Fibroblast of lung (primary cell): ENCODE measurements at regions not wholly inside any gene's neighbourhood (a gene's known extent, or its start where the extent isn't known, plus 50 kb on each side); places are given as distances from the start of the nearest gene placed in this dataset.
"Not testable (repeated sequence)": the region's sequence is repeated elsewhere in the genome, so short reads cannot be mapped to it uniquely, and the experiment has no call there.

Source experiments
- DNase-seq, 2 donors: peaks; one replicate each; pipeline versions ENCODE4 v3.0.0 to v3.0.0-alpha.2; 2010; ENCODE audit warnings: low read depth in 2 of 2
- H2AFZ ChIP-seq: 2 replicates; pipeline ENCODE4 v1.5.1; 2012; ENCODE audit warnings: low read length, control low read depth, inconsistent platforms
- H3K27ac ChIP-seq: 2 replicates; pipeline ENCODE4 v1.5.1; 2011; ENCODE audit warnings: low read length, control low read depth; ENCODE audit not compliant: insufficient read depth
- H3K27me3 ChIP-seq: 2 replicates; pipeline ENCODE4 v1.5.1; 2011; ENCODE audit warnings: mild to moderate bottlenecking, low read length; ENCODE audit not compliant: control insufficient read depth, insufficient read depth
- H3K36me3 ChIP-seq: 2 replicates; pipeline ENCODE4 v1.5.1; 2011; ENCODE audit warnings: low read length; ENCODE audit not compliant: control insufficient read depth, insufficient read depth
- H3K4me1 ChIP-seq: 2 replicates; pipeline ENCODE4 v1.5.1; 2011; ENCODE audit warnings: low read length; ENCODE audit not compliant: control insufficient read depth, insufficient read depth; ENCODE audit errors: extremely low read depth
- H3K4me2 ChIP-seq: 2 replicates; pipeline ENCODE4 v1.5.1; 2011; ENCODE audit warnings: low read length, control low read depth; ENCODE audit not compliant: insufficient read depth; ENCODE audit errors: extremely low read depth
- H3K4me3 ChIP-seq, 4 experiments: fragments of 200-600 bp in 1 of 4; sonication (generic) in 1 of 4; replicated peaks in 1 of 4; 2 replicates each; pipeline ENCODE4 v1.5.1; 2011 to 2016; ENCODE audit warnings: low read length in 4 of 4, low read depth in 3 of 4, mild to moderate bottlenecking in 3 of 4, control low read depth in 2 of 4, inconsistent platforms in 1 of 4, mixed read lengths in 1 of 4; ENCODE audit not compliant: insufficient read depth in 1 of 4; ENCODE audit errors: control extremely low read depth in 1 of 4
- H3K79me2 ChIP-seq: 2 replicates; pipeline ENCODE4 v1.5.1; 2012; ENCODE audit warnings: mild to moderate bottlenecking, low read length, inconsistent platforms; ENCODE audit not compliant: control insufficient read depth, insufficient read depth
- H3K9ac ChIP-seq: 2 replicates; pipeline ENCODE4 v1.5.1; 2011; ENCODE audit warnings: mild to moderate bottlenecking, low read length, control low read depth; ENCODE audit not compliant: insufficient read depth
- H3K9me3 ChIP-seq: 2 replicates; pipeline ENCODE4 v1.5.1; 2012; ENCODE audit warnings: low read depth, low read length; ENCODE audit not compliant: control insufficient read depth, insufficient read depth
- H4K20me1 ChIP-seq: 2 replicates; pipeline ENCODE4 v1.5.1; 2011; ENCODE audit warnings: low read length; ENCODE audit not compliant: control insufficient read depth, insufficient read depth; ENCODE audit errors: extremely low read depth
- CTCF ChIP-seq, 2 donors: IDR thresholded peaks in 1 of 2; conservative IDR thresholded peaks in 1 of 2; 1 replicate in 1 of 2; 2 replicates in 1 of 2; pipeline ENCODE4 v1.5.1; 2011 to 2012; ENCODE audit warnings: low read length in 2 of 2, control low read depth in 1 of 2, inconsistent platforms in 1 of 2, low read depth in 1 of 2, mild to moderate bottlenecking in 1 of 2
- EZH2 ChIP-seq: IDR thresholded peaks from 2 replicates; pipeline ENCODE4 v1.5.1; 2012; ENCODE audit warnings: low read length, control low read depth, mild to moderate bottlenecking; ENCODE audit errors: missing control alignments

DNA sequence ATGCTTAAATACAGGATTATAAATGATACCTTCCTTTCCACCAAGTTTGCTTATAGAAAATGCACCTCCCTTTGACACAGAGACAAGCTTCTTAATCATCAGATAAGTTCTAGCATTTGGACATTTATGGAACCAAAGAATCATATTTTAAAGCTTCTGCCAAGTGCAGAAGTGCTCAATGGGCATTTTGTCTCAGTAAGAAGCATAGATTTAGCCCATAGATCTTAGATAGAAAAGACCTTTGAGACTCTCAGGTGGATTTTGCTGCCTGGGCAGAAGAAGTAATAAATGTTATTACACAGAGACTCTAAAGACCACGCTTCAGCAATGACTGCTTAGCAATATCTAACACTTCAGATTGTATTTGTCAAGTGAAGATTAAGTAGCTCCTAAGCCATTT, 174.6 kb downstream of the VEGFC start:
- Histone ChIP-seq H3K36me3 (no peaks in the 10 kb centered on the region), H3K9me3 (no peaks in the 10 kb centered on the region), H2AFZ (no peak overlapping the region), H3K4me2 (no peak overlapping the region), H3K79me2 (no peaks in the 10 kb centered on the region), H4K20me1 (no peaks in the 10 kb centered on the region), H3K27me3 (no peaks in the 10 kb centered on the region), H3K9ac (no peak overlapping the region), H3K4me3 (no peak overlapping the region), H3K4me1 (no peaks in the 10 kb centered on the region), H3K27ac (no peak overlapping the region)
- no peak for DNase-seq
- TF ChIP-seq EZH2: no peak
- TF ChIP-seq CTCF (conservative IDR thresholded peaks at IDR 0.05 in 1 of 2, IDR thresholded peaks at IDR 0.05 in 1 of 2; ENCODE audit: low read depth in 1 of 2, low read length in 2 of 2): no peak

DNA sequence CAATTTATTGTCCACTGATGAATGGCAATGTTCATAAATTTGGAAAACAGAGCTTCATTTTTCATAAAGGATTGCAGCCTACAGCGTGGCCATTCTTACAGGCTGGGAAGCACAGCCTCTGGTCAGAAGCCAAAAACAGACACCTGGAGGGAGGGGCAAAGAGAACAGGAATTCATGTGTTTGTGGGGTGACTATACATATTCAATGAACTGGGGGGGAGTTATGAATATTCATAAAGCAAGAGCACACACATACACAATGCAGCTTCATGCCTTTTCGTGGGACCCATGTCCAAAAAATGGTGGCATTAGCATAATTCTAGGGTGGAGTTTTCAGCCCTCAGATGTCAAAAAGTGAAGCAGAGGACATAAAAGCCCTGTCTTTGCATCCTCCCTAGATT, 173.3 kb downstream of the VEGFC start:
- TF ChIP-seq CTCF (conservative IDR thresholded peaks at IDR 0.05 in 1 of 2, IDR thresholded peaks at IDR 0.05 in 1 of 2; ENCODE audit: low read depth in 1 of 2, low read length in 2 of 2) (no peak), EZH2 (no peak)
- no peak overlapping the region for H2AFZ ChIP-seq
- H3K9me3 ChIP-seq: no peaks in the 10 kb centered on the region
- no peaks in the 10 kb centered on the region for H4K20me1 ChIP-seq
- no peaks in the 10 kb centered on the region for H3K36me3 ChIP-seq
- H3K27ac ChIP-seq: no peak overlapping the region
- H3K27me3 ChIP-seq: no peaks in the 10 kb centered on the region
- no peak for DNase-seq
- no peaks in the 10 kb centered on the region for H3K79me2 ChIP-seq
- no peak overlapping the region for H3K4me2 ChIP-seq
- H3K4me3 ChIP-seq: no peak overlapping the region
- no peaks in the 10 kb centered on the region for H3K4me1 ChIP-seq
- no peak overlapping the region for H3K9ac ChIP-seq

DNA sequence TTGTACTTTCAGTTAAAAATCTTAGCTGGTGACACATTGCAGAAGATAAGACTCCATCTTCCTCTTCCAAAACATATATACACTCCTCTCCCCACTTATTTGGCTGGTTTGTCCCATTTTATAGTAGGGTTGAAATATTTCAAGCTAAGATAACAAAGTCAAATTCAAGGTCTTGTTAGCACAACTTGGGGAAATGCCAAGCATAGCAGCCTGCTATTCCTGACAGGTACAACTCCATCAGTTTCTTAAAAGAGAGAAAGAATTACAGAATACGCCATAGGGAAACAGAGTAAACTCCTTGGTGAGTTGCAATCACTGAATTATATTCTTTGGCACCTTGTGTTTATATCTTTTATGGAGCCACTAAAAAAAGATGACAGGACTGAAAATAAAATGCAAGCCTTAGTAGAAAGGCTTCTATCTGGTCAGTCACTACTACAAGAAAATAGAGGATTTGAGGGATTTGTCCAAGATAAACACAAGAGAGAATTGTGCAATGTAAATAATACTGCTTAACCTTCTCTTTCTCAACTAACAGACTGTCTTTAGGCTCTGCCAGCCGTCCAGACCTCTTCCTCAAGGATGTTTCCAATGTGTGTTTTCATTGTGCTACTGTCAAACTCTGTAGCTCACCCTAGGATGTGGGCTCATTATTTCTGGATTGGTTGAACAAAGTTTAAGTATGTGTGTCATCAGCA, 170.3 kb downstream of the VEGFC start:
- DNase-seq: peak; percentile 32 to 82
- no peak for TF ChIP-seq EZH2
- no peak for TF ChIP-seq CTCF (conservative IDR thresholded peaks at IDR 0.05 in 1 of 2, IDR thresholded peaks at IDR 0.05 in 1 of 2; ENCODE audit: low read depth in 1 of 2, low read length in 2 of 2)
- H3K36me3 ChIP-seq: no peaks in the 10 kb centered on the region

GRCh38 chr4:176624983-176625610, 167.6 kb downstream of the VEGFC start:
- H3K36me3 ChIP-seq: not testable (repeated sequence)

More for the DNA sequence above, 170.3 kb downstream of the VEGFC start:
- Histone ChIP-seq H2AFZ (no peak overlapping the region), H4K20me1 (no peaks in the 10 kb centered on the region), H3K9ac (no peak overlapping the region), H3K4me2 (no peak overlapping the region), H3K79me2 (no peaks in the 10 kb centered on the region), H3K9me3 (no peaks in the 10 kb centered on the region), H3K27me3 (no peaks in the 10 kb centered on the region), H3K27ac (no peak overlapping the region), H3K4me3 (no peak overlapping the region), H3K4me1 (no peaks in the 10 kb centered on the region)

More at GRCh38 chr4:176624983-176625610, 167.6 kb downstream of the VEGFC start:
- not testable (repeated sequence) for H3K4me3 ChIP-seq, H3K9me3 ChIP-seq, H3K4me1 ChIP-seq, H3K9ac ChIP-seq, H4K20me1 ChIP-seq, H3K4me2 ChIP-seq, H2AFZ ChIP-seq, H3K27ac ChIP-seq, H3K79me2 ChIP-seq, DNase-seq, H3K27me3 ChIP-seq
